Thymus (tissue), 11 donors: ENCODE measurements at regions not wholly inside any gene's neighbourhood (a gene's known extent, or its start where the extent isn't known, plus 50 kb on each side); places are given as distances from the start of the nearest gene placed in this dataset.
A peak's percentile ranks its signal among the peaks of the same experiment; 100 is the strongest.

Experiments
- DNase-seq, 9 donors: peaks; one replicate each; pipeline ENCODE4 v3.0.0-alpha.2; 2013; ENCODE audit warnings: low spot score in 9 of 9, low read depth in 6 of 9, missing footprints in 1 of 9
- H3K27ac ChIP-seq, 2 donors: one replicate each; pipeline ENCODE4 v1.5.1; 2013; ENCODE audit warnings: control low read depth in 1 of 2, low read depth in 1 of 2, low read length in 1 of 2, mild to moderate bottlenecking in 1 of 2, moderate library complexity in 1 of 2
- H3K27me3 ChIP-seq, 2 donors: one replicate each; pipeline ENCODE4 v1.5.1; 2013; ENCODE audit warnings: low read length in 1 of 2; ENCODE audit not compliant: control insufficient read depth in 2 of 2, insufficient read depth in 1 of 2
- H3K36me3 ChIP-seq, 2 donors: one replicate each; pipeline ENCODE4 v1.5.1; 2013; ENCODE audit warnings: low read length in 1 of 2, mild to moderate bottlenecking in 1 of 2, moderate library complexity in 1 of 2; ENCODE audit not compliant: control insufficient read depth in 2 of 2, insufficient read depth in 2 of 2
- H3K4me1 ChIP-seq, 2 donors: one replicate each; pipeline ENCODE4 v1.5.1; 2013; ENCODE audit warnings: low read length in 2 of 2; ENCODE audit not compliant: control insufficient read depth in 2 of 2, insufficient read depth in 2 of 2
- H3K4me3 ChIP-seq, 2 donors: one replicate each; pipeline ENCODE4 v1.5.1; 2013; ENCODE audit warnings: low read length in 2 of 2, control low read depth in 1 of 2, mild to moderate bottlenecking in 1 of 2
- H3K9me3 ChIP-seq, 2 donors: one replicate each; pipeline ENCODE4 v1.5.1; 2013; ENCODE audit warnings: low read length in 1 of 2, mild to moderate bottlenecking in 1 of 2; ENCODE audit not compliant: control insufficient read depth in 2 of 2, insufficient read depth in 1 of 2
- WGBS: extraction: QIAGEN DNeasy Blood & Tissue Kit; methylation state at CpG from one replicate; pipeline ENCODE4 v1.1.7; 2013; 5-methylcytosine and 5-hydroxymethylcytosine counted together
- donor health status: healthy.

DNA sequence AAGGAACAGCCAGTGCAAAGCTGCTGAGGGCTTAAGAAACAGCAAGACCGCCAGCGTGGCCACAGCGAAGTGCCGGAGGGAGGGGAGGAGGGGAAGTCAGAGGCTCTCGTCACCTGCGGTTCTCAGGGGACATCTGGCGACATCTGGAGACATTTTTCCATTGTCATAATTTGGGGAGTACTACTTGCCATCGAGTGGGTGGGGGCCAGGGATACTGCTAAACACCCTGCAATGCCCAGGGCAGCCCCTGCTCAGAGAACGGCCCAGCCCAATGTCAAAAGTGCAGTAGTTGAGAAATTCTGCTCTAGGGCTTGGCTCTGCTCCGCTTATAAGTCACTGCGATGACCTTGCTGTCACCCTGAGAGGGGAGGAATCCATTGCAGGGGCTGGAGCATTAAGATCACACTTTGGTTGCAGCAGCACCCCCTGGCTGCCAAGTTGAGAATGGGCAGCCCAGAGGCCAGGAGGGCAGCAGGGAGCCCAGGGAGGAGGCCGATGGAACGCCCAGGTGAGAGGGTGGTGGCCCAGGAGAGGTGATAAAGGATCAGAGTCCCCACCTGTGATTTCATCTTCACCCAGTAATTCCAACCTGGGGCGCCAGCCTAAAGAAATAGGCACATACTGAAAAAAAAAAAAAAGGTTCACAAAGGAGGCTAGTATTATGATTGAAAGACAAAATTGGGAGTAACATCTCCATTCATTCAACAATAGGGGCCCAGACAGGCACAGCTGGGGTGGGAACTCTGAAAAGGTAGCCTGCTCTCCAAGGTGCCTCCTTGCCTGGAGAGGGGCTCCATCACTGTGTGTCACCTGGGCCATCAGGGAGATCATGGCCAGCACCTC is 218.2 kb downstream of the BMP7 start:
- Histone ChIP-seq H3K27ac (no peak overlapping the region), H3K4me3 (no peak overlapping the region), H3K4me1 (no peaks in the 10 kb centered on the region), H3K36me3 (no peaks in the 10 kb centered on the region), H3K9me3 (no peaks in the 10 kb centered on the region), H3K27me3 (no peaks in the 10 kb centered on the region)
- DNase-seq: peak in 4 of 9 donors; percentile 1 to 16 (median 11)
- 65% methylated on average over 14 of the region's 14 CpGs for WGBS

- 93% methylated on average over 10 of the region's 10 CpGs for WGBS
- DNase-seq: no peak
- no peak overlapping the region for H3K27ac ChIP-seq
Measured at GRCh38 chr20:57049296-57049695, 217.1 kb downstream of the BMP7 start.

GRCh38 chr20:57051096-57051495 is 215.3 kb downstream of the BMP7 start:
- no peak for DNase-seq
- Histone ChIP-seq H3K4me3 (no peak overlapping the region), H3K27me3 (no peaks in the 10 kb centered on the region), H3K27ac (no peak overlapping the region), H3K9me3 (peaks cover 0 to 5% of the 10 kb centered on the region in 2 donors), H3K36me3 (no peaks in the 10 kb centered on the region), H3K4me1 (no peaks in the 10 kb centered on the region)
- WGBS: 93% methylated on average over 4 of the region's 4 CpGs

More at GRCh38 chr20:57049296-57049695, 217.1 kb downstream of the BMP7 start:
- no peaks in the 10 kb centered on the region for H3K36me3 ChIP-seq
- no peaks in the 10 kb centered on the region for H3K27me3 ChIP-seq
- H3K9me3 ChIP-seq: peaks cover 0 to 4% of the 10 kb centered on the region in 2 donors
- no peak overlapping the region for H3K4me3 ChIP-seq
- H3K4me1 ChIP-seq: no peaks in the 10 kb centered on the region

DNA sequence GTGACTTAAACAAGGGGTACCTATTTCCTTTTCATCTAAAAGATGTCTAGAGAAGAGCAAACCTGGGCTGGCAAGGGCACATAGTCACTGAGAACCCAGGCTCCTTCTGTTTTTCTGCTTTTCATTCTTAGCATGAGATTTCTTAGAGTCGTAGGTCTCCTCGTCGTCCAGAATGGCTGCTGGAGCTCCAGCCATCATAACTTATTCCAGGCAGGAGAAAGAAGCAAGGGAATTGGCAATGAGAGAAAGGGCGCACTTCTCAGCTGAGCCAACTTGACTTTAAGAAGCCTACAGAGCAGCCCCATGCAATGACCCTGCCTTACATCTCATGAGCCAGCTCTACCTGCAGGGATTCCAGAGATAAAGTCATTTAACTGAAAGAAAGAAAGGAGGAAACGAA is 213.4 kb downstream of the BMP7 start:
- Histone ChIP-seq H3K9me3 (peaks cover 0 to 5% of the 10 kb centered on the region in 2 donors), H3K4me1 (no peaks in the 10 kb centered on the region), H3K27ac (no peak overlapping the region), H3K27me3 (no peaks in the 10 kb centered on the region), H3K36me3 (no peaks in the 10 kb centered on the region), H3K4me3 (no peak overlapping the region)
- 93% methylated on average over 5 of the region's 5 CpGs for WGBS
- DNase-seq: no peak

DNA sequence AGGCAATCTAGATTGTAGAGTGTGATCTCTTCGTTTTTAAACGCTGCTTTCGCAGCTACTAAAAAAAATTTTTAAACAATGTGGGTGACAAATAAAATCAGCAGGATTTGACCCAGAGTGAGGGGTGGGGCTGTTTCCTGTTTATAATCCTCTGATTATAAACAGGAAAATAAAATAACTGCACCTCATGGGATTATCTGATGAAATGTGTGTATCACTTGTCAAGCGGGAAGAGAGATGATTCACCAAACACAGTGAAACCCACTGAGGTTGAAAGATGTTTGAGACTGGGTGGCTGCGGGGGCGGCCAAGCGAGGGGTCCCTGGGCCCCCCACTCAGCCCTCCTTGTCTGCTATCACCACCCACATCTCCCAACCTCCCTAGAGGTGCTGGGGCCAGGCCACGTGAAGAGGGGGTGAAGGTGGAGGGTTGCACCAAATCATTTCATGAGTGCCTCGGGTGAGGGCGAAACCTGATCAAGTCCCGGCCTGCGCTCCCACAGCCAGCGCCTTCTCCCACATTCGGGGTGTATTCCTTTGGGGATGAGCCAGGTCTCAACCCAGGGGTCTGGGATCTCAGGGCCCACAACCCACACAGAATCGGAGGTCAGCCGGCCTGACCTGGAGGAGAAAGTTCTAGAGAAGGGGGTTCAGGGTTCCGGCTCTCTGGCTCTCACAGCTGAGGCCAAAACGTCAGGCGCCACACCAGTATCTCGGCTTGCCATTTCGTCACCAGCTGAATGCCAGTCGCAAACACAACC is 212.5 kb downstream of the BMP7 start:
- H3K4me3 ChIP-seq: no peak overlapping the region
- WGBS: 93% methylated on average over 22 of the region's 22 CpGs
- no peak for DNase-seq
- H3K9me3 ChIP-seq: peaks cover 0 to 5% of the 10 kb centered on the region in 2 donors
- no peaks in the 10 kb centered on the region for H3K4me1 ChIP-seq
- H3K36me3 ChIP-seq: no peaks in the 10 kb centered on the region
- no peaks in the 10 kb centered on the region for H3K27me3 ChIP-seq
- no peak overlapping the region for H3K27ac ChIP-seq

DNA sequence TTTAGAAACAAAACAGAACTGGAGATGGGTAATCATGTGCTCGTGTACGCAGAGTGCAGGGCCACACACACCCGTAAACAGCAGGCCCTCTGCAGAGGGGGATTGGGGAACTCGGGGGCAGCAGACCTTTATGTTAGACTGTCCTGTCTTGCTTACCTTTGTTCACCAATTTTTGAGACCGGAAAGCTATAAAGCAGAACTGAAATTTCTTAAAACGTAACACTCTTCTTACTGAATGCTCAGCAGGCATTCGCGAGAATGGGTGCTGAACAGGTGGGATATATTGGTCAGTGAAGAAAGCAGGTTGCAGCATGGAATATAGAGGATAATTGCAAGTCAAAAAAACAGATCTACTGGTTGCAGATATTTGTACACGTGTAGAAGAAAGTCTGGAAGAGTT is 211.1 kb downstream of the BMP7 start:
- H3K4me1 ChIP-seq: no peaks in the 10 kb centered on the region
- H3K4me3 ChIP-seq: no peak overlapping the region
- no peaks in the 10 kb centered on the region for H3K27me3 ChIP-seq
- peaks cover 0 to 5% of the 10 kb centered on the region in 2 donors for H3K9me3 ChIP-seq
- DNase-seq: no peak
- H3K36me3 ChIP-seq: no peaks in the 10 kb centered on the region
- 88% methylated on average over 9 of the region's 9 CpGs for WGBS
- no peak overlapping the region for H3K27ac ChIP-seq

DNA sequence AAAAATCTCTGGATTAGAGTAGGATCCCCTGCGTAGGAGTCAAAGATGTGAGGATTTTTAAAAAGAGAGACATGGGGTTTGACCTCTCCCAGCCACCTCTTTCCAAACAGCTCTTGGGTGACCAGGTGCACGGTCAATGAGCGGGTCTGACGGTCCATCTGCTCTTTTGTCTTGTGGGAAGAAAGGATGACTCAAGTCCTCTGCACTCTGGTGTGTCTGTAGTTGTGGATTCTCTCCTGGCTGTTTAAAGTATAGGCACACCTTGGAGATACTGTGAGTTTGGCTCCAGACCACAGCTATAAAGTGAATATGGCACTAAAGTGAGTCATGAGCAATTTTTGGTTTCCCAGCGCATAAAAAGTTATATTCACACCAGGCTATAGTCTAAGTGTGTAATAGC is 209.8 kb downstream of the BMP7 start:
- DNase-seq: no peak
- Histone ChIP-seq H3K4me1 (no peaks in the 10 kb centered on the region), H3K36me3 (no peaks in the 10 kb centered on the region), H3K9me3 (peaks cover 0 to 5% of the 10 kb centered on the region in 2 donors), H3K27me3 (peaks cover 0 to 7% of the 10 kb centered on the region in 2 donors), H3K27ac (no peak overlapping the region), H3K4me3 (no peak overlapping the region)
- WGBS: 94% methylated on average over 5 of the region's 5 CpGs

DNA sequence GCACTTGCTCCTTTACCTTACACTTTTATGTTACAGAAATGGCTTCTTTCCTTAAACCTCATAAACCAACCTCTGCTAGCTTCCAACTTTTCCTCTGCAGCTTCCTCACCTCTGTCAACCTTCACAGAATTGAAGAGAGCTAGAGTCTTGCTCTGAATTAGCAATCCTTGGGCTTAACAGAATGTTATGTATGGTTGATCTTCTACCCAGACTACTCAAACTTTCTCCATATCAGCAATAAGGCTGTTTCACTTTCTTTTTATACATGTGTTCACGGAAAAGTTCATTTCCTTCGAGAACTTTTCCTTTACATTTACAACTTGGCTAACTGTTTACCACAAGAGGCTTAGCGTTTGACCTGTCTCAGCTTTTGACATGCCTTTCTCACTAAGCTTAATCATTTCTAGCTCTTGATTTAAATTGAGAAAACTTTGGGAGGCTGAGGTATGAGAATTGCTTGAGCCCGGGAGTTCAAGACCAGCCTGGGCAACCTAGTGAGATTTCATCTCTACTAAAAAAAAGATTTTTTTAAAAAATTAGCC is 207.3 kb downstream of the BMP7 start:
- Histone ChIP-seq H3K4me3 (no peak overlapping the region), H3K27me3 (peaks cover 0 to 7% of the 10 kb centered on the region in 2 donors), H3K36me3 (no peaks in the 10 kb centered on the region), H3K27ac (no peak overlapping the region), H3K4me1 (no peaks in the 10 kb centered on the region), H3K9me3 (peaks cover 0 to 2% of the 10 kb centered on the region in 2 donors)
- DNase-seq: no peak
- 76% methylated on average over 4 of the region's 4 CpGs for WGBS
